HFFc6 (cell line): ENCODE measurements at regions not wholly inside any gene's neighbourhood (a gene's known extent, or its start where the extent isn't known, plus 50 kb on each side); places are given as distances from the start of the nearest gene placed in this dataset.

Experiments
- DNase-seq: peaks from one replicate; pipeline ENCODE4 v3.0.0-alpha.2; 2018
- H3K27ac Mint-ChIP-seq: 2 replicates; pipeline ENCODE4 v1.8.0; 2020; ENCODE audit warnings: mild to moderate bottlenecking, mixed read lengths
- H3K27me3 Mint-ChIP-seq: 2 replicates; pipeline ENCODE4 v1.8.0; 2021; ENCODE audit warnings: mild to moderate bottlenecking, moderate library complexity, mixed read lengths; ENCODE audit not compliant: insufficient read depth
- H3K36me3 Mint-ChIP-seq: 2 replicates; pipeline ENCODE4 v1.8.0; 2021; ENCODE audit warnings: low read depth, mixed read lengths
- H3K4me1 Mint-ChIP-seq: 2 replicates; pipeline ENCODE4 v1.8.0; 2020; ENCODE audit warnings: low read depth, mixed read lengths
- H3K4me3 Mint-ChIP-seq: 2 replicates; pipeline ENCODE4 v1.8.0; 2020; ENCODE audit warnings: mild to moderate bottlenecking, moderate library complexity, mixed read lengths
- H3K9me3 Mint-ChIP-seq: 2 replicates; pipeline ENCODE4 v1.8.0; 2020; ENCODE audit warnings: mild to moderate bottlenecking, mixed read lengths
- TF ChIP-seq, protein P1 (sequence below): fragments of 200-600 bp; sonication (generic); IDR thresholded peaks from 2 replicates; pipeline ENCODE4 v1.5.0; 2021; ENCODE audit warnings: antibody characterized with exemption, mild to moderate bottlenecking

DNA sequence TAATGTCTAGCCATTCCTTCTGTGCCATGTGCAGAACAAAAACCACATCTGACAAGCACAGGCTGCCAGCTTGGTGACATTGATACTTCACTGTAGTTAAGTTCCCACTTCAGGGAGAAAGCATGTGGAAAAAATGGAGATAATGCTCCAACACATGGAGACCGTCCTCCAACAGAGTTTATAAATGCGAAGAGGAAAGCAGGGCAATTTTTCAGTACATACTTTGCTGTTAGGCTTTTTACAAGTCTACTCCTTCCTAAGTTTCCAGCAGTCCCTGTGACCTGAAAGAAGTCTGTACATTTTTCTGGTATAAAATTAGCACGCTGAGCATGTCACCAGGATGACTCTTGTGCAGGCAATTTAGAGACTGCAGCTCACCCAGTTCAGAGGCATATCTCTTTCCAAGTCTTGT is 766.9 kb upstream of the IGFBP7 start:
- Mint-ChIP-seq H3K36me3 (no peaks in the 10 kb centered on the region), H3K4me1 (no peaks in the 10 kb centered on the region), H3K27me3 (no peaks in the 10 kb centered on the region), H3K27ac (no peak overlapping the region), H3K4me3 (no peak overlapping the region), H3K9me3 (peaks cover 23% of the 10 kb centered on the region)
- no peak for DNase-seq
- TF ChIP-seq, protein P1, sequence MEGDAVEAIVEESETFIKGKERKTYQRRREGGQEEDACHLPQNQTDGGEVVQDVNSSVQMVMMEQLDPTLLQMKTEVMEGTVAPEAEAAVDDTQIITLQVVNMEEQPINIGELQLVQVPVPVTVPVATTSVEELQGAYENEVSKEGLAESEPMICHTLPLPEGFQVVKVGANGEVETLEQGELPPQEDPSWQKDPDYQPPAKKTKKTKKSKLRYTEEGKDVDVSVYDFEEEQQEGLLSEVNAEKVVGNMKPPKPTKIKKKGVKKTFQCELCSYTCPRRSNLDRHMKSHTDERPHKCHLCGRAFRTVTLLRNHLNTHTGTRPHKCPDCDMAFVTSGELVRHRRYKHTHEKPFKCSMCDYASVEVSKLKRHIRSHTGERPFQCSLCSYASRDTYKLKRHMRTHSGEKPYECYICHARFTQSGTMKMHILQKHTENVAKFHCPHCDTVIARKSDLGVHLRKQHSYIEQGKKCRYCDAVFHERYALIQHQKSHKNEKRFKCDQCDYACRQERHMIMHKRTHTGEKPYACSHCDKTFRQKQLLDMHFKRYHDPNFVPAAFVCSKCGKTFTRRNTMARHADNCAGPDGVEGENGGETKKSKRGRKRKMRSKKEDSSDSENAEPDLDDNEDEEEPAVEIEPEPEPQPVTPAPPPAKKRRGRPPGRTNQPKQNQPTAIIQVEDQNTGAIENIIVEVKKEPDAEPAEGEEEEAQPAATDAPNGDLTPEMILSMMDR = no peak

DNA sequence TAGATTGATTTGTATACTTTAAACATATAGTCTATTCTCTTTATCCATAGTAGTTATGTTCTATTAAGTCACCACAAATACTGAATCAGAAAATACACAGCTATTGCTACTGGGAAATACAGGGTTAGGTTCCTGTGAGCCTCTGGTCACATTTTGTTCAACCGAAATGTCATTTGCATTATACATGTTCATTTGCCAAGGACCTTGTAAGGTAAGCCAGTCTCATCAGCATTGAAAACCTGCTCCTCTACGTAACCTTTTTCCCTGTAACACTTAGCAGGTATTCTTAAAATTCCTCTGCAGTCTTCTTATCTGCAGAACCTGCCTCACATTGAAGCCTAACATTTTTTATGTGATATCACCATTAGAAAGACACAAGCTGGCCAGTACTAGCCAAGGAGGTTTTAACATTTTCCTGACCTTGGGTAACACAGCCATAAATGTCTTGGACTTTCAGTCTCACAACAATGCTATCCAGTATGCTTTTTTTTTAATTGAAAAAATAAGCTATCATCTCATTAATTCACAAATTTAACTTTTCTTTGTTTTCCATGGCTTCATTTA is 765.7 kb upstream of the IGFBP7 start:
- no peak overlapping the region for H3K27ac Mint-ChIP-seq
- no peak for DNase-seq
- H3K9me3 Mint-ChIP-seq = peaks cover 23% of the 10 kb centered on the region
- H3K27me3 Mint-ChIP-seq = no peaks in the 10 kb centered on the region
- no peak overlapping the region for H3K4me3 Mint-ChIP-seq
- no peaks in the 10 kb centered on the region for H3K4me1 Mint-ChIP-seq
- H3K36me3 Mint-ChIP-seq = no peaks in the 10 kb centered on the region
- TF ChIP-seq, protein P1 = no peak

DNA sequence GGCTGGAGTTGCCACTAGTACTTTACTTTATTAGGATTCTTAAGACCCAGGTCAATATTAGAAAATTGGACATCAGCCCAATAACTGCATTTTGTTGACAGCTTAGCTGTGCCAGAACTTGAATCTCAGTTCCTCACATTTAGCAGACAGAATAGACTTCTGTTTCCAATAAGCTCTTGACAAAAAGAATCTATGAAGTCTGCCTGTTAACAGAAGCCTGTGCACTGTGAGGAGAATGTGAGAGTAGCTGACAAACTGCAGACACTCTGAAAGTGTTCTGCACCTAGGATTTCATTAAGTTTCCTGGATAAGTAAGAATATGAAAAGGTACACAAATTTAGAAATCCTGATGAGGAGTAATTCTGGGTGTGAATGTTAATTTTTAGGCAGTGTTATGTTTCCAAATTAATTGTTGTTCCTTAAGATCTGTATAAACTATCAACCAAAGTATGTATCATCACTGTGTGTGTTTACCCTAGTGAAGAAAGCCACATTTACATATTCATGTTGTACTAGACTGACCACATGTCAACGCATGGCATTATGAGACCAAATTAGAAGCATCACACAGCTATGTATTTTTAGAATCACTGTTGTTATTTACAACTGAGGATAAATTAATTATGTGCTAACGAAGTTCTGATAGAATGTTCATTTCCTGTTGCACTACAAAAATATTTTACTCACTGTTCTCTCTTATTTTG is 756.4 kb upstream of the IGFBP7 start:
- DNase-seq = no peak
- Mint-ChIP-seq H3K36me3 (no peaks in the 10 kb centered on the region), H3K27me3 (no peaks in the 10 kb centered on the region), H3K27ac (no peak overlapping the region), H3K9me3 (peaks cover 28% of the 10 kb centered on the region), H3K4me1 (no peaks in the 10 kb centered on the region), H3K4me3 (no peak overlapping the region)
- TF ChIP-seq, protein P1 = no peak

DNA sequence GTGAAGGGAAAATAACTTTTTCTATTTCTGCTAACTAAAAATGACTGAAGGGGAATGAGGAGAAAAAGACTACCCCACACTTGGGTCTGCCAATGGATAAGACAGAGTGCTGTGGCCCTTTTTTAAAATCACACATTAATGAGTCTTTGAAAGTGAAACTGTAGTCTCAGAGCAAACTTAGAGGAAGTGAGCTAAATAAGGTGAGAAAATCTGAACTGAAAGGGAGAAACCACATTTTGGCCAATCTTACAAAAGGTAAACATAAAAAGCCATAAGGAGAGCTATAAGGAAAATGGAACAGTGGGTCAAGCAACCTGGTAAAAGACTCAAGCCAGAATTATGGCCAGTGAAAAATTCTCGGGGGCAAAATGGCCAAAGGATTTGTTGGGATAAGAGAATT is 755.1 kb upstream of the IGFBP7 start:
- Mint-ChIP-seq H3K9me3 (peaks cover 28% of the 10 kb centered on the region), H3K36me3 (no peaks in the 10 kb centered on the region), H3K4me1 (no peaks in the 10 kb centered on the region), H3K4me3 (no peak overlapping the region), H3K27me3 (no peaks in the 10 kb centered on the region), H3K27ac (no peak overlapping the region)
- DNase-seq = no peak
- TF ChIP-seq, protein P1 = no peak

DNA sequence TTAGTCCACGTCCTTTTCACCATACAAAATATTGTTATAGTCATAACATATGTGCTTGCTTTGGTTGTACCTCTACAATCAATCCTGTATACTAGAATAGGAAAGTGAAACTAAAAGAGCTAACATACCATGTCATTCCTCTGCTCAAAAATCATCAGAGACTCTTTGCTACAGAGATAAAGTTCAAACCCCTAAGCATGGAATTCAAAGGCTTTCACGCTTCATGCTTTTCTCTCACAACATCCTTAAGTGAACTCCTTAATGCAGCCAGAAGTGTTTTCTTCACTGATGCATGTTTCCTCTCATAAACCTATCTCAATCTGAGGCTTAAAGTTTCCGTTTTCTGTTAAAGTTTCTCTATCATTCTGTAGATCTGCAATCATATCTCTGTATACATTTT is 744.6 kb upstream of the IGFBP7 start:
- TF ChIP-seq, protein P1 = no peak
- Mint-ChIP-seq H3K4me1 (no peaks in the 10 kb centered on the region), H3K4me3 (no peak overlapping the region), H3K27me3 (no peaks in the 10 kb centered on the region), H3K27ac (no peak overlapping the region), H3K36me3 (no peaks in the 10 kb centered on the region), H3K9me3 (no peaks in the 10 kb centered on the region; the same call in none of the 2 replicates)
- no peak for DNase-seq
